SU-DHL-6 (cell line): ENCODE measurements at regions not wholly inside any gene's neighbourhood (a gene's known extent, or its start where the extent isn't known, plus 50 kb on each side); places are given as distances from the start of the nearest gene placed in this dataset.

ENCODE experiments used
- EZH2phosphoT487 ChIP-seq: fragments of 200-600 bp; sonication (generic), shearing (Covaris generic); conservative IDR thresholded peaks from 2 replicates; pipeline ENCODE4 v1.6.1; 2018; ENCODE audit warnings: mild to moderate bottlenecking, antibody characterized with exemption, low read length, moderate library complexity, mixed read lengths
- TF ChIP-seq, protein P1 (sequence below): fragments of 200-600 bp; sonication (generic); IDR thresholded peaks from one replicate; pipeline ENCODE4 v1.5.1; 2017; ENCODE audit warnings: antibody characterized with exemption, mild to moderate bottlenecking, low read length, moderate library complexity; ENCODE audit not compliant: insufficient read depth, poor library complexity, severe bottlenecking

DNA sequence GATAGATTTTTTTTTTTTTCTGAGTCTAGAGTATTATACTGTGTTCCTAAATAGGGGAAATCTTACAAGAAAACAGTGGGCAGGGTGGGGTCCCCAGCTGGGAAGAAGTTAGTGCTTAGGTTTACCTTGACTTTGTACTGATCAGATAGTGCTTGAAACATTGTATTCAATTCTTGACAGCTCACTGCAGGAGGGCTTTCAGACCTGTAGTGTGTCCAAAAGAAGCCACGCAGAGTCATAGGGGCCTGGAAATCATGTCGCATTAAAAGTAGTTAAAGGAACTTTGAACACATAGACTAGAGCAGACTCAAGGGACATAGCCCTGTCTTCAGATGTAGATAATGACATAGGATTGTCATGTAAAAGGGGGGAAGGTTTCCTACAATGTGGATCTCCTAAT, 215.4 kb upstream of the NR4A3 start:
- TF ChIP-seq, protein P1, sequence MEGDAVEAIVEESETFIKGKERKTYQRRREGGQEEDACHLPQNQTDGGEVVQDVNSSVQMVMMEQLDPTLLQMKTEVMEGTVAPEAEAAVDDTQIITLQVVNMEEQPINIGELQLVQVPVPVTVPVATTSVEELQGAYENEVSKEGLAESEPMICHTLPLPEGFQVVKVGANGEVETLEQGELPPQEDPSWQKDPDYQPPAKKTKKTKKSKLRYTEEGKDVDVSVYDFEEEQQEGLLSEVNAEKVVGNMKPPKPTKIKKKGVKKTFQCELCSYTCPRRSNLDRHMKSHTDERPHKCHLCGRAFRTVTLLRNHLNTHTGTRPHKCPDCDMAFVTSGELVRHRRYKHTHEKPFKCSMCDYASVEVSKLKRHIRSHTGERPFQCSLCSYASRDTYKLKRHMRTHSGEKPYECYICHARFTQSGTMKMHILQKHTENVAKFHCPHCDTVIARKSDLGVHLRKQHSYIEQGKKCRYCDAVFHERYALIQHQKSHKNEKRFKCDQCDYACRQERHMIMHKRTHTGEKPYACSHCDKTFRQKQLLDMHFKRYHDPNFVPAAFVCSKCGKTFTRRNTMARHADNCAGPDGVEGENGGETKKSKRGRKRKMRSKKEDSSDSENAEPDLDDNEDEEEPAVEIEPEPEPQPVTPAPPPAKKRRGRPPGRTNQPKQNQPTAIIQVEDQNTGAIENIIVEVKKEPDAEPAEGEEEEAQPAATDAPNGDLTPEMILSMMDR, result no peak
- TF ChIP-seq EZH2phosphoT487, result no peak
